ENCODE measurements at regions not wholly inside any gene's neighbourhood (a gene's known extent, or its start where the extent isn't known, plus 50 kb on each side); places are given as distances from the start of the nearest gene placed in this dataset.

DNA sequence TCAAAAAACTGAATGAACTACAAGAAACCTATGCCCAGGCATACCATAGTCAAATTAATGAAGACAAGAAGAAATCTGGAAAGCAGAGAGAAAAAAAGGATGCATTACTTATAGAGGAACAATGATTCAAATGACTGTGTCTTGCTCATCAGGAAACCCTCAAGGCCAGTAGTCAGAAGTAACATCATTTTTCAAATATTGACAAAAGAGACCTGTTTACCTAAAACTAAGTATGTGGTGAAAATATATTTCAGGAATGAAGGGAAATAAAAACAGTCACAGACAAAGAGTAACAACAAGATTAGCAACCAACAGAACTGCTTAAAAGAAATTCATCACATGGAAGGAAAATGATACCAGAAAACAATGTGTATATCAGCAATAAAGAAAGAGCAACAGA lies 128.4 kb downstream of the ALOX5 start:
- Histone ChIP-seq H3K4me1 (replicated peaks in 1 of 2) (peaks cover 0 to 10% of the 10 kb centered on the region in 2 donors), H3K27ac (no peak overlapping the region), H3K27me3 (no peaks in the 10 kb centered on the region), H3K36me3 (replicated peaks in 1 of 2) (no peaks in the 10 kb centered on the region), H3K4me3 (no peak overlapping the region), H3K9me3 (replicated peaks in 1 of 3) (no peaks in the 10 kb centered on the region)
- DNase-seq, result no peak
- TF ChIP-seq, protein P1, sequence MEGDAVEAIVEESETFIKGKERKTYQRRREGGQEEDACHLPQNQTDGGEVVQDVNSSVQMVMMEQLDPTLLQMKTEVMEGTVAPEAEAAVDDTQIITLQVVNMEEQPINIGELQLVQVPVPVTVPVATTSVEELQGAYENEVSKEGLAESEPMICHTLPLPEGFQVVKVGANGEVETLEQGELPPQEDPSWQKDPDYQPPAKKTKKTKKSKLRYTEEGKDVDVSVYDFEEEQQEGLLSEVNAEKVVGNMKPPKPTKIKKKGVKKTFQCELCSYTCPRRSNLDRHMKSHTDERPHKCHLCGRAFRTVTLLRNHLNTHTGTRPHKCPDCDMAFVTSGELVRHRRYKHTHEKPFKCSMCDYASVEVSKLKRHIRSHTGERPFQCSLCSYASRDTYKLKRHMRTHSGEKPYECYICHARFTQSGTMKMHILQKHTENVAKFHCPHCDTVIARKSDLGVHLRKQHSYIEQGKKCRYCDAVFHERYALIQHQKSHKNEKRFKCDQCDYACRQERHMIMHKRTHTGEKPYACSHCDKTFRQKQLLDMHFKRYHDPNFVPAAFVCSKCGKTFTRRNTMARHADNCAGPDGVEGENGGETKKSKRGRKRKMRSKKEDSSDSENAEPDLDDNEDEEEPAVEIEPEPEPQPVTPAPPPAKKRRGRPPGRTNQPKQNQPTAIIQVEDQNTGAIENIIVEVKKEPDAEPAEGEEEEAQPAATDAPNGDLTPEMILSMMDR (IDR thresholded peaks at IDR 0.05), result no peak
- TF ChIP-seq POLR2A (IDR thresholded peaks at IDR 0.05), result no peak
- intact Hi-C loops (cut with DNase I), result no loop called here

DNA sequence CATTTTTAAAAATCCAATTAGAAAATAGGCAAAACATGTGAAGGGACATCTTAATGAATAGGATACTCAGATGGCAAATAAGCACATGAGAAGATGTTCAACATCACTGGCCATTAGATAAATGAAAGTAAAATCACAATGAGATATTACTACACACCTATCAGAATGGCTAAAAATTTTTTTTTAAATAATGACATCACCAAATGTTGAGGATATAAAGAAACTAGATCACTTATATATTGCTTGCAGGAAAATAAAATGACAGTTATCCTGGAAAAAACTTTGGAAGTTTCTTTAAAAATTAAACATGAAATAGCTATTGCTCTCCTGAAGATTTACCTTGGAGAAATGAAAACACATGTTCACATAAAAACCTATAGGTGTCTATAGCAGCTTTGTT lies 127.8 kb downstream of the ALOX5 start:
- Histone ChIP-seq H3K27me3 (no peaks in the 10 kb centered on the region), H3K36me3 (replicated peaks in 1 of 2) (no peaks in the 10 kb centered on the region), H3K4me1 (replicated peaks in 1 of 2) (peaks cover 0 to 10% of the 10 kb centered on the region in 2 donors), H3K4me3 (no peak overlapping the region), H3K9me3 (replicated peaks in 1 of 3) (no peaks in the 10 kb centered on the region), H3K27ac (no peak overlapping the region)
- DNase-seq, result no peak
- no peak for TF ChIP-seq POLR2A (IDR thresholded peaks at IDR 0.05)
- TF ChIP-seq, protein P1 (IDR thresholded peaks at IDR 0.05), result no peak
- intact Hi-C loops (cut with DNase I), result no loop called here

DNA sequence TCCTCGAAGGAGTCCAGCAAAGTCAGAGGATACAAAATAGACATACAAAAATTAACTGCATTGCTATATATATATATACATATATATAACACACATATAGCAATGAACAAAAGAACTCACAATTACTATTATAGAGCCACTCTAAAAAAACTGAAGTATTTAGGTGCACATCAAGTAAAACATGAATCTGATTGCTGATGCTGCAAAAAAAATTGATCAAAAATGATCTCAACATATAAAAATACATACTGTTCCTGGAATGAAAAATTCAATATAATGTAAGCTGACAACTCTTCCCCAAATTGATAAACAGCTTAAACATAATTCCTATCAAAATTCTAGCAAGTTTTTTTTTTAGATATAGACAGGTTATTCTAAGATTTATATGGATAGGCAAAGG lies 126.8 kb downstream of the ALOX5 start:
- WGBS, 4 donors, result 97 to 100% (median 98%) methylated on average over 1 of the region's 1 CpG
- Histone ChIP-seq H3K4me3 (no peak overlapping the region), H3K27ac (no peak overlapping the region), H3K36me3 (replicated peaks in 1 of 2) (no peaks in the 10 kb centered on the region), H3K4me1 (replicated peaks in 1 of 2) (peaks cover 0 to 10% of the 10 kb centered on the region in 2 donors), H3K9me3 (replicated peaks in 1 of 3) (peaks cover 0 to 10% (median 0%) of the 10 kb centered on the region in 3 donors), H3K27me3 (no peaks in the 10 kb centered on the region)
- intact Hi-C loops (cut with DNase I), result no loop called here
- TF ChIP-seq, protein P1 (IDR thresholded peaks at IDR 0.05), result no peak
- TF ChIP-seq POLR2A (IDR thresholded peaks at IDR 0.05), result no peak
- DNase-seq, result no peak

DNA sequence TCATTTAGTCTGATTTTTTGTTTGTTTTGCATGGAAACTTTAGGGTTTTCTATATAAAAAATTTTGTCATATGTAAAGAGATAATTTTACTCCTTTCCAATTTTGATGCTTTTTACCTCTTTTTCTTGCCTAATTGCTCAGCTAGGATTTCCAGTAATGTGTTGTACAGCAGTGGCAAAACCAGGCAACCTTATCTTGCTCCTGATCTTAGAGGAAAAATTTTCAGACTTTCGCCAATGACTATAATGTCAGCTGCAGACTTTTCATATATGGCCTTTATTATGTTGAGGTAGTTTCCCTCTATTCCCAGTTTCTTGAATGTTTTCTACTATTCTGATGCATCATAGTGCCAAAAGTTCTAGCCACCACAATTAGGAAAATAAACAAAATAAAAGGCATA lies 126.3 kb downstream of the ALOX5 start:
- no peak overlapping the region for H3K27ac ChIP-seq
- no peak overlapping the region for H3K4me3 ChIP-seq
- no peaks in the 10 kb centered on the region for H3K36me3 ChIP-seq (replicated peaks in 1 of 2)
- no peak for TF ChIP-seq POLR2A (IDR thresholded peaks at IDR 0.05)
- TF ChIP-seq, protein P1 (IDR thresholded peaks at IDR 0.05), result no peak
- peaks cover 0 to 10% of the 10 kb centered on the region in 2 donors for H3K4me1 ChIP-seq (replicated peaks in 1 of 2)
- no peak for DNase-seq
- H3K9me3 ChIP-seq (replicated peaks in 1 of 3), result peaks cover 0 to 12% (median 0%) of the 10 kb centered on the region in 3 donors
- 90 to 97% (median 92%) methylated on average over 1 of the region's 1 CpG for WGBS, 4 donors
- intact Hi-C loops (cut with DNase I), result no loop called here
- H3K27me3 ChIP-seq, result no peaks in the 10 kb centered on the region
